Endothelial cell of umbilical vein (primary cell): ENCODE measurements at regions not wholly inside any gene's neighbourhood (a gene's known extent, or its start where the extent isn't known, plus 50 kb on each side); places are given as distances from the start of the nearest gene placed in this dataset.

Experiments
- CTCF ChIP-seq, 2 donors: IDR thresholded peaks; 1 replicate in 1 of 2; 2 replicates in 1 of 2; pipeline ENCODE4 v1.5.1; 2011; ENCODE audit warnings: low read length in 2 of 2, mild to moderate bottlenecking in 2 of 2, moderate library complexity in 2 of 2, control low read depth in 1 of 2, inconsistent platforms in 1 of 2, low read depth in 1 of 2; ENCODE audit not compliant: insufficient read depth in 1 of 2; ENCODE audit errors: extremely low read depth in 1 of 2
- EZH2 ChIP-seq: IDR thresholded peaks from 2 replicates; pipeline ENCODE4 v1.6.1; 2012; ENCODE audit warnings: borderline replicate concordance, low read depth, mild to moderate bottlenecking, moderate library complexity, low read length, inconsistent platforms; ENCODE audit not compliant: severe bottlenecking
- FOS ChIP-seq: IDR thresholded peaks from 2 replicates; pipeline ENCODE4 v1.6.1; 2011; ENCODE audit warnings: mild to moderate bottlenecking, low read length, moderate library complexity, borderline replicate concordance; ENCODE audit not compliant: insufficient read depth
- POLR2A ChIP-seq: IDR thresholded peaks from 2 replicates; pipeline ENCODE4 v1.6.1; 2012; ENCODE audit warnings: low read depth, mild to moderate bottlenecking, control low read depth, low read length
- POLR2AphosphoS5 ChIP-seq: IDR thresholded peaks from 2 replicates; pipeline ENCODE4 v1.6.1; 2012; ENCODE audit warnings: low read depth, mild to moderate bottlenecking, control low read depth, low read length, moderate library complexity; ENCODE audit not compliant: insufficient read depth

DNA sequence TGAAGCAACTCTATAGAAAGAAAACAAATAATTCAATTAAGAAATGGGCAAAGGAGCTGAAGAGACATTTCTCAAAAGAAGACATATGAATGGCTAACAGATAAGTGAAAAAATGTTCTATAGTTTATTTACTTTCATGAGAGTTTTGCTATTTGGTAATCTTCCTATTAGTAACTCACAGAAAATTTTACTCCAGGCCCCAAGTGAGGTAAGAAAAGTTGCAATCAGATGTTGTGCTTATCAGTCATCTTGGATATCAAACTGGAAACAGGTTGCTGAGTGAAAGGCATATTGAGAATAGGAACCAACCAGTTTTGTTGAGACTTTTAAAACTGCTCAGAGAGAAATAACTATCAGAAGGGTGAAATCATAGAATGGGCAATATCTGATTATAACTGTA, 1179.0 kb upstream of the ACVR2A start:
- TF ChIP-seq FOS (no peak), POLR2A (no peak), CTCF (IDR thresholded peaks at IDR 0.05; ENCODE audit: extremely low read depth in 1 of 2, insufficient read depth in 1 of 2, low read depth in 1 of 2, low read length in 2 of 2) (no peak), EZH2 (no peak), POLR2AphosphoS5 (no peak)
